AG04450 (cell line): ENCODE measurements at regions not wholly inside any gene's neighbourhood (a gene's known extent, or its start where the extent isn't known, plus 50 kb on each side); places are given as distances from the start of the nearest gene placed in this dataset.

ENCODE experiments used
- CTCF ChIA-PET: fragments of 300-600, 350-600 bp; formaldehyde crosslinking; extraction: SDS; loops from one replicate; lab custom pipeline; 2022; ENCODE audit warnings: antibody characterized with exemption, inconsistent platforms; lab: Charles Lee
- POLR2A ChIA-PET: fragments of 350-600 bp; formaldehyde crosslinking; extraction: SDS; loops from one replicate; lab custom pipeline; 2021; ENCODE audit warnings: antibody characterized with exemption, inconsistent platforms; lab: Yijun Ruan, JAX
- DNase-seq: peaks from one replicate; pipeline ENCODE4 v3.0.0-alpha.2; 2011; ENCODE audit warnings: low read depth, low spot score
- H3K27ac ChIP-seq: one replicate; pipeline ENCODE4 v1.5.1; 2012; ENCODE audit warnings: low read depth, low read length, control low read depth
- H3K27me3 ChIP-seq: one replicate; pipeline ENCODE4 v1.6.0; 2012; ENCODE audit warnings: low read length; ENCODE audit not compliant: control insufficient read depth, insufficient read depth
- H3K4me3 ChIP-seq: 2 replicates; pipeline ENCODE4 v1.5.1; 2011; ENCODE audit warnings: mild to moderate bottlenecking, low read depth, low read length, control low read depth
- H3K9me3 ChIP-seq: 2 replicates; pipeline ENCODE4 v1.5.1; 2012; ENCODE audit warnings: low read length; ENCODE audit not compliant: control insufficient read depth, insufficient read depth
- TF ChIP-seq, protein P1 (sequence below): IDR thresholded peaks from 2 replicates; pipeline ENCODE4 v1.5.1; 2011; ENCODE audit warnings: low read depth, low read length, control low read depth, inconsistent platforms

DNA sequence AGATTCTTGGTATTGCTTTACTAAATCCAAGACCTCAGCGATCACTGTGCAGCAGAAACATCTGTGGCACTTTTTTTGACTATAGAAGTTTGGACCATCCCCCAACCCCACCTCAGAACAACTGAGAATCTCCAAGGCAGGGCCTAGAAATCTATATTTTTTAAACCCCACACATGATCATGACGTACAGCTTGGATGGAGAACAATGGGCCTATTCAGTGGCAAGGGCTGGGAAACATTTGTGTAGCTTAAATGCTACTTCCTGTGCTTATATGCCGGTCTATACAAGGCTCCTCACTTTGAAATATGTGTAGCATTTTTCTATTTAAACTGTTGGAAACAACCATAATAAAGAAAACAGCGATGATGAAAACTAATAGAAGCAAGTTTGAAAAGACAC is 55.1 kb upstream of the SPRED1 start:
- H3K4me3 ChIP-seq: no peak overlapping the region
- TF ChIP-seq, protein P1, sequence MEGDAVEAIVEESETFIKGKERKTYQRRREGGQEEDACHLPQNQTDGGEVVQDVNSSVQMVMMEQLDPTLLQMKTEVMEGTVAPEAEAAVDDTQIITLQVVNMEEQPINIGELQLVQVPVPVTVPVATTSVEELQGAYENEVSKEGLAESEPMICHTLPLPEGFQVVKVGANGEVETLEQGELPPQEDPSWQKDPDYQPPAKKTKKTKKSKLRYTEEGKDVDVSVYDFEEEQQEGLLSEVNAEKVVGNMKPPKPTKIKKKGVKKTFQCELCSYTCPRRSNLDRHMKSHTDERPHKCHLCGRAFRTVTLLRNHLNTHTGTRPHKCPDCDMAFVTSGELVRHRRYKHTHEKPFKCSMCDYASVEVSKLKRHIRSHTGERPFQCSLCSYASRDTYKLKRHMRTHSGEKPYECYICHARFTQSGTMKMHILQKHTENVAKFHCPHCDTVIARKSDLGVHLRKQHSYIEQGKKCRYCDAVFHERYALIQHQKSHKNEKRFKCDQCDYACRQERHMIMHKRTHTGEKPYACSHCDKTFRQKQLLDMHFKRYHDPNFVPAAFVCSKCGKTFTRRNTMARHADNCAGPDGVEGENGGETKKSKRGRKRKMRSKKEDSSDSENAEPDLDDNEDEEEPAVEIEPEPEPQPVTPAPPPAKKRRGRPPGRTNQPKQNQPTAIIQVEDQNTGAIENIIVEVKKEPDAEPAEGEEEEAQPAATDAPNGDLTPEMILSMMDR: no peak
- CTCF ChIA-PET: no interaction called here
- no peaks in the 10 kb centered on the region for H3K9me3 ChIP-seq
- H3K27me3 ChIP-seq: no peaks in the 10 kb centered on the region
- DNase-seq: no peak
- no peak overlapping the region for H3K27ac ChIP-seq
- POLR2A ChIA-PET: no interaction called here

DNA sequence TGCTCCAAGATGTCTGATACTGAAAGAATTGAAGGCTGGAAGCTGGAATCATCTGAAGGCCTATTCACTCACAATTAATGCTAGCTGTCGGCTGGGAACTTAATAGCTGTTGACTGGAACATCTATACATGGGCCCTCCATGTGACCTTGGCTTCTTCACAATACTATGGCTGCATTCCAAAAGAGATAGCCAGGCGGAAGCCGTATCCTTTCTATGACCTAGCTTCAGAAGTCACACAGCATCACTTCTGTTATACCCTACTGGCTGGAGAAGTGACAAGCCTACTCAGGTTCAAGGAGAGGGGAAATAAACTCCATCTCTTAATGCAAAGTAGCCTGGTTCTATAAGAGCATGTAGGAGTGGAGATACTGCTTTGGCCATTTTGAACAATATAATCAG is 50.9 kb upstream of the SPRED1 start:
- ChIA-PET CTCF (no interaction called here), POLR2A (no interaction called here)
- TF ChIP-seq, protein P1: no peak
- no peak overlapping the region for H3K27ac ChIP-seq
- H3K4me3 ChIP-seq: no peak overlapping the region
- no peaks in the 10 kb centered on the region for H3K27me3 ChIP-seq
- no peaks in the 10 kb centered on the region for H3K9me3 ChIP-seq
- no peak for DNase-seq

DNA sequence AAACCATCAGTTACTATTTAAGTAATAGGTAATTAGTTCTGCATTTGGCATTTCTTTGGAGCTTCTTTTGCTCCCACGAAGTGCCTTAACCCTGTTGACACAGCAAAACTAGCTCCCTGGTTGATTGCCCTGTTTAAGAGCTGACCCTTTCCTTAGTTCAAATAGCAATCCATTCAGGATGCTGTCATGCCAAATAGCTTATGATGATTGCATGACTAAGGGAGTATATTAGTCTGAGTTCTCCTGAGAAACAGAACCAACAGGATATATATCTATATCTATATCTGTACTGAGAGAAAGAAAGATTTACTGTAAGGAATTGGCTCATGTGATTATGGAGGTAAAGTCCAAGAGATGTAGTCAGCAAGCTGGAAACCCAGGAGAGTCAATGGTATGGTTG is 50.3 kb upstream of the SPRED1 start:
- TF ChIP-seq, protein P1: no peak
- POLR2A ChIA-PET: no interaction called here

More for the DNA sequence above, 50.3 kb upstream of the SPRED1 start:
- CTCF ChIA-PET: no interaction called here
- Histone ChIP-seq H3K9me3 (no peaks in the 10 kb centered on the region), H3K27me3 (no peaks in the 10 kb centered on the region), H3K4me3 (no peak overlapping the region), H3K27ac (no peak overlapping the region)
- DNase-seq: no peak
